ENCODE measurements at regions not wholly inside any gene's neighbourhood (a gene's known extent, or its start where the extent isn't known, plus 50 kb on each side); places are given as distances from the start of the nearest gene placed in this dataset.

- TF ChIP-seq, protein P1, sequence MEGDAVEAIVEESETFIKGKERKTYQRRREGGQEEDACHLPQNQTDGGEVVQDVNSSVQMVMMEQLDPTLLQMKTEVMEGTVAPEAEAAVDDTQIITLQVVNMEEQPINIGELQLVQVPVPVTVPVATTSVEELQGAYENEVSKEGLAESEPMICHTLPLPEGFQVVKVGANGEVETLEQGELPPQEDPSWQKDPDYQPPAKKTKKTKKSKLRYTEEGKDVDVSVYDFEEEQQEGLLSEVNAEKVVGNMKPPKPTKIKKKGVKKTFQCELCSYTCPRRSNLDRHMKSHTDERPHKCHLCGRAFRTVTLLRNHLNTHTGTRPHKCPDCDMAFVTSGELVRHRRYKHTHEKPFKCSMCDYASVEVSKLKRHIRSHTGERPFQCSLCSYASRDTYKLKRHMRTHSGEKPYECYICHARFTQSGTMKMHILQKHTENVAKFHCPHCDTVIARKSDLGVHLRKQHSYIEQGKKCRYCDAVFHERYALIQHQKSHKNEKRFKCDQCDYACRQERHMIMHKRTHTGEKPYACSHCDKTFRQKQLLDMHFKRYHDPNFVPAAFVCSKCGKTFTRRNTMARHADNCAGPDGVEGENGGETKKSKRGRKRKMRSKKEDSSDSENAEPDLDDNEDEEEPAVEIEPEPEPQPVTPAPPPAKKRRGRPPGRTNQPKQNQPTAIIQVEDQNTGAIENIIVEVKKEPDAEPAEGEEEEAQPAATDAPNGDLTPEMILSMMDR (conservative IDR thresholded peaks at IDR 0.05; ENCODE audit: low read length): no peak
- TF ChIP-seq EZH2phosphoT487 (IDR thresholded peaks at IDR 0.05; ENCODE audit: borderline replicate concordance, low read depth, low read length): no peak
These were observed 653.0 kb upstream of the FAM98A start for GRCh38 chr2:34252111-34252510.

Data from OCI-LY7 (cell line).